DND-41 (cell line): ENCODE measurements at regions not wholly inside any gene's neighbourhood (a gene's known extent, or its start where the extent isn't known, plus 50 kb on each side); places are given as distances from the start of the nearest gene placed in this dataset.

Source experiments
- ATAC-seq: fragments of 200-7000 bp; cut with Tn5 transposase; 3 replicates; pipeline ENCODE4 v1.9.1; 2021; ENCODE audit warnings: low read depth; ENCODE audit not compliant: insufficient read depth
- DNase-seq: peaks from one replicate; pipeline ENCODE4 v3.0.0-alpha.2; 2020
- H2AFZ ChIP-seq: 2 replicates; pipeline ENCODE4 v1.6.0; 2012; ENCODE audit warnings: low read depth, low read length
- H3K27ac ChIP-seq: 2 replicates; pipeline ENCODE4 v1.5.1; 2012; ENCODE audit warnings: low read length, inconsistent platforms
- H3K27me3 ChIP-seq: fragments of 200-600 bp; sonication (generic); 2 replicates; pipeline ENCODE4 v1.6.0; 2012; ENCODE audit warnings: low read length, mild to moderate bottlenecking, inconsistent platforms; ENCODE audit not compliant: insufficient read depth, poor library complexity
- H3K36me3 ChIP-seq: 2 replicates; pipeline ENCODE4 v1.5.1; 2012; ENCODE audit warnings: low read length, inconsistent platforms; ENCODE audit not compliant: insufficient read depth
- H3K4me1 ChIP-seq: 2 replicates; pipeline ENCODE4 v1.5.1; 2012; ENCODE audit warnings: mild to moderate bottlenecking, low read length; ENCODE audit not compliant: insufficient read depth
- H3K4me2 ChIP-seq: 2 replicates; pipeline ENCODE4 v1.6.0; 2012; ENCODE audit warnings: mild to moderate bottlenecking, moderate library complexity, low read length, inconsistent platforms; ENCODE audit not compliant: insufficient read depth
- H3K4me3 ChIP-seq, 2 experiments: fragments of 200-600 bp in 1 of 2; shearing (Covaris generic) in 1 of 2; 2 replicates each; pipeline ENCODE4 v1.5.1; 2012 to 2016; ENCODE audit warnings: inconsistent platforms in 2 of 2, low read length in 2 of 2, mild to moderate bottlenecking in 2 of 2, low read depth in 1 of 2, moderate library complexity in 1 of 2
- H3K79me2 ChIP-seq: 2 replicates; pipeline ENCODE4 v1.6.0; 2012; ENCODE audit warnings: low read length, inconsistent platforms; ENCODE audit not compliant: insufficient read depth
- H3K9ac ChIP-seq: 2 replicates; pipeline ENCODE4 v1.6.0; 2012; ENCODE audit warnings: low read depth, mild to moderate bottlenecking, inconsistent platforms, low read length, moderate library complexity
- H3K9me3 ChIP-seq: 2 replicates; pipeline ENCODE4 v1.5.1; 2012; ENCODE audit warnings: low read length, moderate library complexity, mild to moderate bottlenecking, inconsistent platforms; ENCODE audit not compliant: insufficient read depth, severe bottlenecking
- H4K20me1 ChIP-seq: 2 replicates; pipeline ENCODE4 v1.6.0; 2012; ENCODE audit warnings: low read length; ENCODE audit not compliant: insufficient read depth
- EZH2 ChIP-seq: IDR thresholded peaks from 3 replicates; pipeline ENCODE4 v1.6.1; 2012; ENCODE audit warnings: borderline replicate concordance, low read depth, mild to moderate bottlenecking, moderate library complexity, low read length, inconsistent platforms; ENCODE audit not compliant: severe bottlenecking
- TF ChIP-seq, protein P1 (sequence below): IDR thresholded peaks from 2 replicates; pipeline ENCODE4 v1.5.1; 2012; ENCODE audit warnings: borderline replicate concordance, low read length, moderate library complexity, mild to moderate bottlenecking; ENCODE audit not compliant: poor library complexity, severe bottlenecking; ENCODE audit errors: extremely low read depth

- TF ChIP-seq EZH2, result no peak
- Histone ChIP-seq H4K20me1 (no peaks in the 10 kb centered on the region), H3K27me3 (no peaks in the 10 kb centered on the region), H3K4me2 (no peak overlapping the region), H3K79me2 (no peaks in the 10 kb centered on the region), H3K27ac (no peak overlapping the region), H3K4me1 (no peaks in the 10 kb centered on the region), H3K9ac (no peak overlapping the region), H3K36me3 (no peaks in the 10 kb centered on the region), H3K9me3 (no peaks in the 10 kb centered on the region), H3K4me3 (no peak overlapping the region), H2AFZ (no peak overlapping the region)
- no peak for DNase-seq
- no peak for ATAC-seq
These were observed 1136.3 kb downstream of the UQCRFS1 start for GRCh38 chr19:28076628-28077027.

DNA sequence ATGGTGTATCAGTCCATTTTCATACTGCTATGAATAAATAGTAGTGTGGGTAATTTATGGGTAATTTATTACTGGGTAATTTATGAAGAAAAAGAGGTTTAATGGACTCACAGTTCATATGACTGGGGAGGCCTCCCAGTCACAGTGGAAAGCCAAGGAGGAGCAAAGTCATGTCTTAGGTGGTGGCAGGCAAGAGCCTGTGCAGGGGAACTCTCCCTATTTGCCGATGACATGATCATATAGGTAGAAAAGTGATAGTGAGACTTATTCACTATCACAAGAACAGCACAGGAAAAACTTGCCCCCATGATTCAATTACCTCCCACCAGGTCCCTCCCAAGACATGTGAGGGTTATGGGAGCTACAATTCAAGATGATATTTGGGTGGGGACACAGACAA lies 1137.7 kb downstream of the UQCRFS1 start:
- TF ChIP-seq EZH2, result no peak
- TF ChIP-seq, protein P1, sequence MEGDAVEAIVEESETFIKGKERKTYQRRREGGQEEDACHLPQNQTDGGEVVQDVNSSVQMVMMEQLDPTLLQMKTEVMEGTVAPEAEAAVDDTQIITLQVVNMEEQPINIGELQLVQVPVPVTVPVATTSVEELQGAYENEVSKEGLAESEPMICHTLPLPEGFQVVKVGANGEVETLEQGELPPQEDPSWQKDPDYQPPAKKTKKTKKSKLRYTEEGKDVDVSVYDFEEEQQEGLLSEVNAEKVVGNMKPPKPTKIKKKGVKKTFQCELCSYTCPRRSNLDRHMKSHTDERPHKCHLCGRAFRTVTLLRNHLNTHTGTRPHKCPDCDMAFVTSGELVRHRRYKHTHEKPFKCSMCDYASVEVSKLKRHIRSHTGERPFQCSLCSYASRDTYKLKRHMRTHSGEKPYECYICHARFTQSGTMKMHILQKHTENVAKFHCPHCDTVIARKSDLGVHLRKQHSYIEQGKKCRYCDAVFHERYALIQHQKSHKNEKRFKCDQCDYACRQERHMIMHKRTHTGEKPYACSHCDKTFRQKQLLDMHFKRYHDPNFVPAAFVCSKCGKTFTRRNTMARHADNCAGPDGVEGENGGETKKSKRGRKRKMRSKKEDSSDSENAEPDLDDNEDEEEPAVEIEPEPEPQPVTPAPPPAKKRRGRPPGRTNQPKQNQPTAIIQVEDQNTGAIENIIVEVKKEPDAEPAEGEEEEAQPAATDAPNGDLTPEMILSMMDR, result no peak
- no peak for ATAC-seq
- H3K27ac ChIP-seq, result no peak overlapping the region

GRCh38 chr19:28074773-28075172 lies 1138.2 kb downstream of the UQCRFS1 start:
- Histone ChIP-seq H3K79me2 (no peaks in the 10 kb centered on the region), H3K27ac (no peak overlapping the region), H3K9ac (no peak overlapping the region), H3K4me1 (no peaks in the 10 kb centered on the region), H3K9me3 (no peaks in the 10 kb centered on the region), H3K27me3 (no peaks in the 10 kb centered on the region), H3K4me2 (no peak overlapping the region), H2AFZ (no peak overlapping the region), H4K20me1 (no peaks in the 10 kb centered on the region), H3K36me3 (no peaks in the 10 kb centered on the region), H3K4me3 (no peak overlapping the region)
- no peak for TF ChIP-seq EZH2
- TF ChIP-seq, protein P1, result no peak
- no peak for DNase-seq
- ATAC-seq, result no peak

More for the DNA sequence above, 1137.7 kb downstream of the UQCRFS1 start:
- Histone ChIP-seq H3K4me2 (no peak overlapping the region), H2AFZ (no peak overlapping the region), H4K20me1 (no peaks in the 10 kb centered on the region), H3K79me2 (no peaks in the 10 kb centered on the region), H3K4me3 (no peak overlapping the region), H3K27me3 (no peaks in the 10 kb centered on the region), H3K9ac (no peak overlapping the region), H3K36me3 (no peaks in the 10 kb centered on the region), H3K4me1 (no peaks in the 10 kb centered on the region), H3K9me3 (no peaks in the 10 kb centered on the region)
- no peak for DNase-seq

DNA sequence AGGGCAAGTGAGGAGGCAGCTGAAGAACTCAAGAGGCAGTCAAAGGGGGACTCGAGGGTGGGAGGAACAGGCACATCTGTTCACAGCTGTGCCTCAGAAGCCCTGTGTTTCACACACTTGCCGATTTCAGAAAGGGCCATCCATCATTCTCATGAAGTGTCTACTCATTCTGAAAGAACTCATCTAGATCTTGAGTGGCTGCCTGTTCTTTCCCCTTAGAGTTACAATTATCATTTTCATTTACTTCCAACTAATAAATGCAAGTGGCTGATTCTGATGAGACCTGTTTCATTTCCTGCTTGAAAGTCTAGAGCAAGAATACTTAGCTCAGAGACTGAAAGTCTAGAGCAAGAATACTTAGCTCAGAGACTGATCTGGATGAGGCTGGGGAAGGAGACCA lies 1145.1 kb downstream of the UQCRFS1 start:
- Histone ChIP-seq H3K27ac (no peak overlapping the region), H3K9ac (no peak overlapping the region), H3K79me2 (no peaks in the 10 kb centered on the region), H3K4me1 (no peaks in the 10 kb centered on the region), H3K4me2 (no peak overlapping the region), H2AFZ (no peak overlapping the region), H3K36me3 (no peaks in the 10 kb centered on the region), H3K27me3 (no peaks in the 10 kb centered on the region), H3K4me3 (no peak overlapping the region), H4K20me1 (no peaks in the 10 kb centered on the region), H3K9me3 (no peaks in the 10 kb centered on the region)
- no peak for TF ChIP-seq EZH2
- TF ChIP-seq, protein P1, result no peak
- DNase-seq (no peak), ATAC-seq (no peak)
